GM19452 (cell line): ENCODE measurements at regions not wholly inside any gene's neighbourhood (a gene's known extent, or its start where the extent isn't known, plus 50 kb on each side); places are given as distances from the start of the nearest gene placed in this dataset.
A peak's percentile ranks its signal among the peaks of the same experiment; 100 is the strongest.

Experiments used
- ATAC-seq: cut with Tn5 transposase; IDR thresholded peaks from one replicate; pipeline ENCODE4 v1.9.1; 2021; ENCODE audit not compliant: unreplicated experiment

DNA sequence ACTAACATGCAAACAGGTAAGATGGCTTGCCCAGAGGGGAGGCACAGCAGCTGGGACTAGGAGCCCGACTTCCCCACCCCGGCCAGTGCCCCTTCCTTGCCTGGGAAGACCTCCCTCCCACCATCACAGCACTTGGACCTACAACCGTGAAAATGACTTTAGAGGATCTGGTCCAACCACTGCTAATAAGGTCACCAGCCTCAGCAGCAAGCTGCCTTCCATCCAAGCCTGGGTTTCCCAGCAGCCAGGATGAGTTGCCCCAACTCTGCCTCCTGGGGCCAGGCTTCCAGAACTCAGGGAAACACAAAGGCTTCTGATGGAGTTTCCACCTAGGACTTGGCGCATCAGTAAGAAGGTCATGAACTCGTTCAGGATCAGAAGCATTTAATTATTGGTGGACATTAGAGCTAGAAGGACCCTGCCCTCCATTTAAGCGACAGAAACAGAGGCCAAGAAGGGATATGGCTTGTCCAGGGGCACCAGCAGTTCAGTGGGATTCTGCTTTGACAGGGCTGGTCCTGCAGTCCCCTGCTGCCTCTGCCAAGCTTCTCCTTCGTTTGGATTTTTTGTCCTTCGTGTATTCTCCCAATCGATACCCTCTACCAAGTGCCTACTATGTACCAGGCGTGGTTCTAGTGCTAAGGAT is 403.0 kb upstream of the ID2 start:
- no peak for ATAC-seq

DNA sequence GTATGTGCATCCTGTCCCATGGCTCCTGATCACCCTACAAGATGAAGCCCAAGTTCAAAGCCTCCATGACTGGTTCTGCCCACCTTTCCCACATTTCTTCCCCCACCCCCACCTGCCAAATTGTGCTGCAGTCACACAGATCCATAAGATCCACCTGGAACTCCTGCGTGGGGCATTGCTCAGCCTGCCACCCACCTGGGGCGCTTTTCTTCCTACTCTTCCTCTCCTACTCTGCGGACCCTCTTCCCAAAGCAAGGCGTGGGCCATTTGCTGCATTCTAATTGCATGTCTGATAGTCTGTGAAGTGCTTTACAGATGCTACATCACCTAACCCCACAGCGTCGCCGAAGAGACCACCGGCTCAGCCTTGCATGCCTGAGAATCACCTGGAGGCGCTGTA is 402.4 kb upstream of the ID2 start:
- ATAC-seq: no peak

DNA sequence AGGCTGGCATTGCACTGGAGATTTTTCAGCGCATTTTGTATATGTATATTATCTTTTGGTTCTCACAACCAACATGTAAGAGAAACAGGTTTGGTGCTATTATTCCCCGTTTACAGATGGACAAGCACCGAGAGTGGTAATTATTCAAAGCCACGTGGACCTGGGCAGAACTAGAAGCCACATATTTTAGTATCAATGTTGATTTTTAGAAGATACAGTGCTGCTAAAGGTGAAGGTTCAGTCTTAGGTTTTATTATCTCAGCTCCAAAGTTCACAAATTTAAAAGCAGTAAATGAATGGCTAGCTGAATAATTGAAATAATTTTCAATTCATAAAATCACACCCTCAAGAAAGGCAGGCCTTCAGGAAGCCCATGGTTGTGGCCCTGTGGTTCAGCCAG is 400.6 kb upstream of the ID2 start:
- ATAC-seq: no peak

DNA sequence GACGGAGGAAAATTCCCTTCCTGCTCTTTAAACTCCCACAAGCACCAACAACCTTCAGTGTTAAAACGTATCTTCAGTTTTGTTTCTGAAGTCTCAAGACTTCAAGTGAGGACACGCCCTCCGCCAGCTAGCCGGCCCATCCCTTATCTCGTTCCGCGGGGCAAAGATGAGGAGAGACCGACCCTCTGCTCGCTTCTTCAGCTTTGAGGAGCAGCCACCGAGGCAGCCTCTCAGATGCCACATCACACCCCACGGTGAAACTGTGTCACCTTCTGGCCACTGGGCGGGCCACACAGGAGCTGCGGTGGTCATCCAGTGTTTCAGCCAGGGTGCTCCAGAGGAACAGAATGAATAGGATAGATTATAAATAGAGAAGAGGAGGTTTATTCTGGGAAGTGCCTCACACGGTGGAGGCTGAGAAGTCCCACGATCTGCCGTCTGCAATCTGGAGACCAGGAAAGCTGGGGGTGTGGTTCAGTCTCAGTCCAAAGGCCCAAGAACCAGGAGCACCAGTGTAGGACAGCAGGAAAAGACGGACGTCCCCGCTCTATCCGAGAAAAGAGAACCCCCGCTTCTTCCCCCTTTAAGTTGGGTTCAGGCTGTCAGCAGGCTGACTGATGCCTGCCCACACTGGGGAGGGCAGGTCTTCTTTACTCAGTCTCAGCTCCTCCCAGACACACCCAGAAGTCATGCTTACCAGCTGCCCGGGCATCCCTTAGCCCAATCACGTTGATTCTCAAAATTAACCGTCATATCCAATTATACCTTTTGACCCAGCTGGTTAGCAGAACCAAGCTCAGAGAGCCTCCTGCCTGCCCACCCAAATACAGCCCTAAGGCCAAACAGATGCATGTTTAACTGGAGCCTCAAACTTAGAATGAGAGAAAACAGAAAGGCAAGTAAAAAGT is 399.7 kb upstream of the ID2 start:
- ATAC-seq: no peak

DNA sequence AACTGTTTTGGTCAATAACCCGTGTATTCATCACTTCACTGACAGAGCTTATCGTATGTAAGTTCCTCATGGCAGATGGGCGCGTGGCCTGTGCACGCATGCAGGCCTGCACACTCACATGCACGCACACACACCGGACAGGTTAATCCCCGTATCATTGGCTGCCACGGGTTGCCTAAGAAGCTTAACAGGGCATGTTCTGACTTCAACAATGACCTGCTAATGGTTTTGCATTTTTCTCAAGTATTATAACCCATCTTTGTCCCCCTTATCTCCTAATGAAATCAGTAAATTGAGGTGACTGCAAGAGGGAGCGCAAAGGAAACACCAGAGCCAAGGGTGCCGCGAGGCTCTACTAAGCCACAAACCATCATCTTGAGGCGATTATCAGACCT is 399.0 kb upstream of the ID2 start:
- ATAC-seq: no peak

DNA sequence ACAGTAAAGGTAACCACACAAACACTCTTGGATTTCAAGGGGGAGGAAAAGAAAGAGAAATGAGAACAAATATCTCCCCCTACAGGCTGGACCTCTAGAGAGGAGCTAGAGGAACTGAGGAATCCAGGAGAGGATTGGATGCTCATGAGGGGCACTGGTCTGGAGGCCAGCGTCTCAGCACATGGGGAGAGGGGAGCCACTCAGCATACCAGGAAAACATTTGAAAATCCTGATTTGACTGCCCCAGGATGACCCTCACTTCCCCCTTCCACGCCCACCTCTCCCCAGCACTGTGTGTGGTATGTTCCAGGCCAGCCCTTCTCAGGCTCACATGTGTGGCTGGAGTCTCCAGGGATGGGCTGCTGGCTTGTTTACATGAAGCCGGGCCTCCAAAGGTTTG is 396.8 kb upstream of the ID2 start:
- ATAC-seq: no peak

DNA sequence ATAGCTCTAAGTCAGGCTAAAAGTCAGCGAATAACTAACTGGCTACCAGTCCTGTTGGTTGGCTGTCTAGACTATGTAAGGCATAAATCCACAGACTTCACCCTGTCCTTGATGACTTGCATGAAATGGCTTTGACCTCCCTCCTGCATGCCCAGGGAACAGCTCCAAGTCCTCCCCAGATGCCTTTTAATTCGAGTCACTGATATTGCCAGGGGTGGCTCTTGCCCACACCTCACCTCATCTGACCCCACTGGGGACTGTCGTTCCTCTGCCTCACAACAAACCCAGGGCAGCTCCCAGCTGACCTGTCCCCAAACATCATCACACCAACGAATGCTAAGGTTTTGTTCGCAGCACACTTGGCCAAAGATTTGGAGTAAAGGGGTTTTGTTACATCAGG is 396.0 kb upstream of the ID2 start:
- no peak for ATAC-seq

DNA sequence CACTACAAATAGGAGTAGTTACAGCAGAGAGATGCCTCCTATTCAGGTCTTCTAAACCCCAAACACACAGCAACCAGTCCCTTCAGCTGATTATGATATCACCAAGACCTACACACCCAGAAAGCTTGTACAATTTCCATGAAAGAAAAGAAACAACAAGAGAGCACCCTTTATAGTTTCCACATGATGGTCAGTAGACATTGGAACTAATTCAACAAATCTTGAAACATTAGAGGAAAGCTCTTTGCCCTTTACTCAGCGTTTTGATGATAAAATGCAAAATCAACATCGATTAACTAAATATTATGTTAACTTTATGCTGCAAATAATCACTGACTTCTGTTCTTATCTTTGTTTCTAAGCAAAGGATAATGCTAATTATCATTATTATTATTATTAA is 393.6 kb upstream of the ID2 start:
- ATAC-seq: no peak

DNA sequence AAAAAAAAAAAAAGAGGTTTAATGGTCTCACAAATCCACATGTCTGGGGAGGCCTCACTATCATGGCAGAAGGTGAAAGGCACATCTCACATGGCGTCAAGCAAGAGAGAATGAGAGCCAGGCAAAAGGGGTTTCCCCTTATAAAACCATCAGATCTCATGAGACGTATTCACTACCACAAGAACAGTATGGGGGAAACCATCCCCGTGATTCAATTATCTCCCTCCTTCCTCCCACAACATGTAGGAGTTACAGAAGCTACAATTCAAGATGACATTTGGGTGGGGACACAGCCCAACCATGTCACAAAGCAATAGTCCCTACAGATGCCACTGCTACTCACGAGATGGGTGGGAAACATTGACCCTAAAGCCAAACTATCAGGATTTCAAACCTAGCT is 392.7 kb upstream of the ID2 start:
- no peak for ATAC-seq

DNA sequence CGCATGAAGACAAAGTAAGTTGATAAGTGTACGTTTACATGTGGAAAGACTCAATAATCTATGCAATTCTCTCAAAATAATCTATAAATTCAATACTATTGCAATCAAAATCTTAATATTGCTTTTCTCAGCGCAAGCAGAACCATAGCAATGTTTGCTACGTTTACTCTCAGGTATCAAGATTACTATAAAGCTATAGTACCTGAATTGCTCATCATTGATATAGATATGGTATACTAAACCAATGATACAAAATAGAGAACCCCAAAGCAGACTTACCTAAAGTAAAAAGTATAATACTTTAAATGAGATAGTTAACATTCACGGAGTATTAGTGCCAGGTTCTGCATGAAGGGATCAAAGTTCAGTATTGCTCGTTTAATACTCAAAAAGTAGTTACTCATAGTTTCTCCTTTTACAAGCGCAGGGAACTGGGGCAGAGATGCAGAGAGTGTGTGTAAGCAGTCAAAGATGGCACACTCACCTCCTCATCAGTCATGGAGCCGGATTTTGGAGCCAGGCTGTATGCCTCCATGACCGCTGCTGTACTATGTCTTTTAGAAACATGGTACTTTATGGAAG is 391.0 kb upstream of the ID2 start:
- no peak for ATAC-seq

DNA sequence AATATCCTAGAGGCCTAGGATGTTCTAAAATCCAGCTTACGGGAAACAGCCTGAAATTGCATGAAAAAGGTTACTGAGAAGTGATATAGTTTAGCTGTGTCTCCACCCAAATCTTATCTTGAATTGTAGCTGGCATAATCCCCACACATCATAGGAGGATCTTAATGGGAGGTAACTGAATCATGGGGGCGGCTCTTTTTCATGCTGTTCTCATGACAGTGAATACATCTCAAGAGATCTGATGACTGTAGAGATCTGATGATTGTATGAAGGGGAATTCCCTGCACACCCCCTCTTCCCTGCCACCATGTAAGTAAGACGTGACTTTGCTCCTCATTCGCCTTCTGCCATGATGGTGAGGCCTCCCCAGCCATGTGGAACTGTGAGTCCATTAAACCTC is 385.6 kb upstream of the ID2 start:
- ATAC-seq: no peak

DNA sequence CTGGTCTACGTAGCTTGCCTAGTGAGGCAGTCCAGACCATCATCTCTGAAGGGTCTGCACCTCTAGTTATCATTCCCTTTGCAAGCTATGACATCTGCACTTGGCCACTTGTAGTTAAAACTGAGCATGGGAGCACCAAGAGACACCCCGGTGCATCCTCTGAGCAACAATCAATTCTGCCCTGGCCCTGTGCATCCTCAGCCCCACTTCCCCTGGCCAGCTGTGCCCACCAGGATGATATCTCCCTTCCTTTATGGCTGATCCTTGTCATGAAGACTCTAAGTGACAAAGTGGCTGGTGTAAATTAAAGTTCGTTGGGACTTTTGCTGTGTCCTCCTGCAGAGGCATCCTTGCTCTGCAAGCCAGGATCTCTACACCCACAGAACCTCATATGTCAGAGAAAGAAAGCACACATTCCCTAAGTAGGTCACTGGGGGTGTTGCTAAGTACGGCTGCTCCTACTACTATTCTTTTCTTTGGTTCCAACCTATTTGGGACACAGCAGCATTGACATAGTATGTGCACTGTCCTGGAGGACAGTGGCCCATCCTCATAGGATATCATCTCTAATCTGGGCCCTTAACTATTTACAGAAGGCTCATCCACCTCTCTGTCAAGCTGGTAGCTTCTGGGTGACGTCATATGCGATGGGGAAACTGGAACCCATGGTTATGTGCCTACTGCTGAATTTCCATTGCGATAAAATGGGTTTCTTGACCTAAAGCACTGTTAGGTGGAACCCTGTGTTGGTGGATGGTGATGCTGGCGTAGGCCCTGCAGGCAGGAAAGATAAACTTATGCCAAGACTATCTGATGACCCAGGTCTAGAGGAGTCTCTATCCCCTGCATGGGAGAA is 384.3 kb upstream of the ID2 start:
- no peak for ATAC-seq

DNA sequence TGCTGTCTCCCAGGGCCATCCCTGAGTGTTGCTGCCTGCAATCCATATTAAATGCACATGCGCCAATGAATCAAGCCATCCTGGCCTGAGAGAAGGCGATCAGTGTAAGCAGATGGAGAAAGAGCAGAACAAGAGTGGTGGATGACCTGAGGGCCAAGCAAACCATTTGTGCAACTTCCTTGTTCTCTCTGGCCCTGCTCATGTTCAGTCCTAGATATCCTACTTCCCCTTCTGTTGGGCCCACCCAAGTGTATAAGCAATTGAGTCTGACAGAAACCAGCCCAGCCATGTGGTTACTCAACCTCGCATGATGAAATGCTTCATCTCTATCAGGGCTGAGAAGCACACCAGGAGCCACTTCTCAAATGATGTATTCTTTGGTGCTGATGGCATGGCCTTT is 383.1 kb upstream of the ID2 start:
- ATAC-seq: no peak

DNA sequence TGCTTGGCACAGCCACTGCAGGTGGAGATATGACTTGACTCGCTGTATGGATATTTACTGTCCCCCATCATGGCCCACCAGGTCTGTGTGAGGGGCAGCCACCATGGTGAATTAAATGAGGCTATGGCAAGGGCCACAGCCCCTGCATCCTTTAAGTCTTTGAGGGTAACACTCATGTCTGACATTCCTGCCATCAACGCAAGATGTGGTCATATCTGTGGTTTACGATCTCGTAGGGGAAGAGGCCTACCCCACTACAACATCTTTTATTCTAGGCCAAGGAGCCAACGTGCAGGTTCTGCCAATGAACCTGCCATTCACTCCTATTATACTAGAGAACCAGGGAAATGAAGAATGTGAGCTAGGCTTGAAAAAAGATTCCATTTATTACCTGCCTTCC is 381.6 kb upstream of the ID2 start:
- ATAC-seq: no peak

DNA sequence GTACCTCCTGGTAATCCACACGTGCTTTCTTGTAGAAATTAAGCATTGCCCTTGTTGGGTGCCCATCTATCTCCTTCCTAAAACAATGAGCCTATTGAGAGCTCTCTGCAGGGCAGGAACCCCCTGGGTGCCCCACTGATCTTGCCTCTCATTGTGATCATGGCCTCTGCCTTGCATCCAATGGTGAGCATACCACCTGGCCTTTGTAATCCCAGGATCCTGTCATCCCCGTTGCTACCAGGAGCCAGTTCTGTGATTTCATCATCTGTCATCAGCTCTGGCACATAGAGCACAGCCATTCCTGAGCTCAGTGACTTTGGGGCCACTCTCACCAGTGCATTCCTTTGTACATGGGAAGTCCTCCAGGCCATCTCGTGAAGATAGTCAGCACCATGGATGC is 381.0 kb upstream of the ID2 start:
- ATAC-seq: no peak

DNA sequence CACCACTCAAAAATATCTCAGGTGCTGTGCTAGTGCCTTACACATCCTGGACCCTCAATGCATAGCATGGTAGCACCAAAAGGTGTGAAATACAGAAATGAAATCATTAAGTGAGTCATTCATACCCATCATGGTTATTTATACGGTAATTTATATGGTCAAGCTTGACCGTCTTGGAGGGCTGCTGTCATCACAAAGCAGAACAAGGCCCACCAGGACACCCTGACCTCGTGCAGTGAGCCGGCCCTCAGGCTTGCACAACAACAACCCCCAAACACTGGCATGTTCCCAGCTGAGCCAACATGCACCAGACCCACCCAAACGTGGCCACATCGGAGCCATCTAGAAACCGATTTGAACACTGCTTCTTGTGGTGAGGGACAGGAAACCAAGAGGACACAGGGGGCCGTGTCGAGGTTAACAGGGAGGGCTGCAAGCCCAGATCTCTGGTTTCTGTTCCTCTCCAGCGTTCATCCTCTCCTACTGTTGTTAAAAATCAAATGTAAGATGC is 378.5 kb upstream of the ID2 start:
- ATAC-seq: peak; percentile 70

DNA sequence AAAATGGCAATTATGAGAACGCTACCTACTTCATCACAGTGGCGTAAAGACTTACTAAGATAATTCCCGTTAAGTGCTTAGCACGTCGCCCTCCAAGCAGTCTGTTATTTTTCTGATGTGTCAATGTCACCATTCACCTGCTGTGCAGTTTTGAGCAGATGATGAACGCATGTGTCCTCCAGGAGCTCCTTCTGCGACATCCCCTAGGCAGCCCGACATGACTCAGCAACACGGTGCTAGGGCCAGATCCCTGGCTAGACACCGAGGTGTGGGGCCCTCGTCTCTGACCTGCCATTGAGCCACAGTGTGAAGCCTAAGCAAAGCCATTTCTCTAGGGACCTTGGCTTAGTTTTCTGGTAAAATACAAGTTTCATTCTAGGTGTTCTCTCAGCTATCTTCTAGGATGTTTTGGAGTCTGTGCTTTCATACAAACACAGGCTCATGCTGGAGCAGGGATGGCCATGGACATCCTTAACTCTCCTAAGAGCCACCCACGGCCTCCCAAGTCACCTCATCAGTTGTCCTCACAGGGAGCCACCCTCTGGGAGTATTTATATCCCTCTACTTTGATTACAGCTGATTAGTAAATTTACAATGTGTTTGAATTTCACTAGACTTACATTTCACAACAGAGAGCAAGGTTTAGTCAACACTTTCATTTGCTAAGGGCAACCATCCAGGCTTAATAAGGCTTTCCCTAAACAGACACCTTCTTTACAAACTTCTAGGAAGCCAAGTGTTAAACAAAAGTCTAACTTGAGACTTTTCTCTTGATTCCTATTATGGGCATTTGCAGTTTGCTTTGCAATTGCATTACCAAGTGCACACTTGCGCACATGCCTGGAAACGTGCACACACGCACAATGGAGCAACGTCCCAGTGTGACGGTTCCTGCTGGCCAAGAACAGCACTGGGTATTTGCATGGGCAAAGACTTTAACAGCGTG is 376.8 kb upstream of the ID2 start:
- ATAC-seq: no peak

DNA sequence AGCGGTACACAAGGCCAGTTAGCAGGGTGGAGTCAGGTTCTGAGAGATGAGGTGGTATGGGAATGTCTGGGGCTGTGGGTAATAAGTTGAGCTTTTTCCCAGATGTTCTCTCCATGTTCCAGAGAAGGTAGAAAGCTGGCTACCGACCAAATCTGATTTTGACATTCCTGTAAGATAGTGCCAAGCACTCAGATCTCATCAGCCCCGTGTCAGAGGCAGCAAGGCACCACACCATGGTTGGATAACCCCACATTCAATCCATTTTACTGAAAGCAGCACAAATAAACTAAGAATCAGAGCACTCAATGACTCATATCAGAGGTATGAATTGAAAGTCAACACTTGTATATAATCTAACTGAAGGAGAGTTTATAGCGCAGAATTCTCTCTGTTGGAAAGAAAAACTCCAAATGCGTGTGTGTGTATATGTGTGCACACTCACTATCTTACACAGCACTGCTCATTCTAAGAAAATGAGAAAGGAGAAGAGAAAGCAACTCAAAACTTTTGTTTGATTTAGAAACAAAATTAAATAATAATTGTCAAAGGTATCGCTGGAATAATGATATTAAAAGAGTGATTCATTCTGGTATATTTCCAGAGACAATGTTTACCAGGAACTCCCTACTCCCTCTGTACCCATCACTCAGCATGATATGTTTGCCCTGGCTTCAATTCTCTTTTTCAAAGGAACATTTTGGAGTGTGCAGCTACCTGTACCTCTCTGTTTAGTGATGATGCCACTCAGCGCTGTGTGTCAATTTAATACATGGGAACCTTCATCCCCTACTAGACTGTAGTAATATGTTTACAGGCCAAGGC is 375.1 kb upstream of the ID2 start:
- no peak for ATAC-seq

DNA sequence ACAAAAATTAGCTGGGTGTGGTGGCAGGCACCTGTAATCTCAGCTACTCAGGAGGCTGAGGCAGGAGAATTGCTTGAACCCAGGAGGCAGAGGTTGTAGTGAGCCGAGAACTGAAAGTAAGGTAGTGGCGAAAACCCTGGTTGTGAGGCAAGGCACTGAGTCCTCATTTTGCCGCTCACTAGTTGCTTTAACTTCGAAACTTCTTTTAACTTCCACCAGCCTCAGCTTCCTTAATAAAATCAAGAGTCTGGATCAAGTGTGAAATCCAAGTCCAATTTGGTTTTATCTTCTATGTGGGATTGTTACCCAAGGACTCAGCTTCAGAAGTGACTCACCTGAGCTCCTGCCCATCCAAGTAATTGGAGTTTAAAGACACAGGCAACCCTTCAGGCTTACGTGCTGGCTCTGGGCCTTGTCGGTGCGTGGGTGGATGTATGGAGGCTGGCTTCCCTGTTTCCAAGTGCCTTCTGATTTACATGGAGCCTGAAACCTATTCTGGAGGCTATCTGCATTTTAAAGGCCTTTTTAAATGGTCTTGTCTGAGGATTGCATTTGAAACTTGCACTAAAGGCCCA is 374.2 kb upstream of the ID2 start:
- ATAC-seq: no peak
